ENCODE measurements at regions not wholly inside any gene's neighbourhood (a gene's known extent, or its start where the extent isn't known, plus 50 kb on each side); places are given as distances from the start of the nearest gene placed in this dataset.
"Not testable (repeated sequence)": the region's sequence is repeated elsewhere in the genome, so short reads cannot be mapped to it uniquely, and the experiment has no call there.

- H3K36me3 Mint-ChIP-seq, result no peaks in the 10 kb centered on the region
- WGBS (ENCODE audit: insufficient coverage), result 88% methylated on average over 2 of the region's 2 CpGs
- no peaks in the 10 kb centered on the region for H3K9me3 Mint-ChIP-seq
- no peak for TF ChIP-seq CTCF (IDR thresholded peaks at IDR 0.05)
- no peak overlapping the region for H3K27ac ChIP-seq (ENCODE audit: low read length)
- H3K4me1 Mint-ChIP-seq, result no peaks in the 10 kb centered on the region
- no peak overlapping the region for H3K27ac Mint-ChIP-seq
- ATAC-seq (no peak), DNase-seq (no peak)
- intact Hi-C loops (cut with micrococcal nuclease), result no loop called here
- no peaks in the 10 kb centered on the region for H3K27me3 ChIP-seq (ENCODE audit: control insufficient read depth, insufficient read depth, low read length)
- no peak overlapping the region for H3K4me3 Mint-ChIP-seq
- H3K4me1 ChIP-seq (ENCODE audit: control insufficient read depth, insufficient read depth, low read length), result no peaks in the 10 kb centered on the region
- no peak overlapping the region for H3K4me3 ChIP-seq (ENCODE audit: low read length)
- H3K27me3 Mint-ChIP-seq (ENCODE audit: low read depth in 2 of 2), result peaks cover 3% of the 10 kb centered on the region in 2 donors
- H3K9me3 ChIP-seq (ENCODE audit: control insufficient read depth, insufficient read depth, low read length), result no peaks in the 10 kb centered on the region
- no peaks in the 10 kb centered on the region for H3K36me3 ChIP-seq (ENCODE audit: control insufficient read depth, insufficient read depth, low read length)
Observed at GRCh38 chr1:112126598-112126997, 137.1 kb upstream of the KCND3 start.

GRCh38 chr1:112127606-112128005 is 138.1 kb upstream of the KCND3 start:
- H3K4me1 Mint-ChIP-seq; DNase-seq; H3K27ac Mint-ChIP-seq; intact Hi-C loops (cut with micrococcal nuclease); H3K36me3 ChIP-seq (ENCODE audit: control insufficient read depth, insufficient read depth, low read length); H3K9me3 Mint-ChIP-seq; H3K27ac ChIP-seq (ENCODE audit: low read length); H3K36me3 Mint-ChIP-seq; H3K4me3 Mint-ChIP-seq; H3K4me3 ChIP-seq (ENCODE audit: low read length); ATAC-seq; H3K27me3 Mint-ChIP-seq (ENCODE audit: low read depth in 2 of 2); H3K27me3 ChIP-seq (ENCODE audit: control insufficient read depth, insufficient read depth, low read length); H3K9me3 ChIP-seq (ENCODE audit: control insufficient read depth, insufficient read depth, low read length); H3K4me1 ChIP-seq (ENCODE audit: control insufficient read depth, insufficient read depth, low read length): not testable (repeated sequence)
- WGBS (ENCODE audit: insufficient coverage), result 89% methylated on average over 2 of the region's 2 CpGs

DNA sequence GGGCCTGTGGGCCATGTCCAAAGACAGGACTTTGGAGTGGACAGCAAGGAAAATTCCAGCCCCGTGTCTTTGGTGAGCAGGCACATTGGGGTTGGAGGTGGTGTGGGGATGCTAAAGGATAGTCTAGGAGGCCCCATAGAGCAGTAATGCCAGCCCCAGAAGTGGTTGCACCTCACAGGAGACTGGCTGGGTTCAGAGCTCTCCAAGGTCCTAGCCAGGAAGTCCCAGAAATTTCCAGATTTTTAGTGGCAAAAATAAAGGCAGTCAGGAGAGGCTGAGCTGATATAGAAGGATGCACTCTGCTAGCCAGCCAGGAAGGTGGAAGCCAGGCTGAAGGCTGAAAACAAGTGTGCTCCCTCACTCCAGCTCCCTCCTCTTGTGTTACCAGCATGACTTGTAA is 144.0 kb upstream of the KCND3 start:
- Histone ChIP-seq H3K4me1 (ENCODE audit: control insufficient read depth, insufficient read depth, low read length) (no peaks in the 10 kb centered on the region), H3K27me3 (ENCODE audit: control insufficient read depth, insufficient read depth, low read length) (no peaks in the 10 kb centered on the region), H3K9me3 (ENCODE audit: control insufficient read depth, insufficient read depth, low read length) (no peaks in the 10 kb centered on the region), H3K36me3 (ENCODE audit: control insufficient read depth, insufficient read depth, low read length) (no peaks in the 10 kb centered on the region), H3K4me3 (ENCODE audit: low read length) (no peak overlapping the region), H3K27ac (ENCODE audit: low read length) (no peak overlapping the region)
- Mint-ChIP-seq H3K36me3 (no peaks in the 10 kb centered on the region), H3K27ac (no peak overlapping the region), H3K9me3 (no peaks in the 10 kb centered on the region), H3K4me3 (no peak overlapping the region), H3K27me3 (ENCODE audit: low read depth in 2 of 2) (peaks cover 8 to 22% of the 10 kb centered on the region in 2 donors), H3K4me1 (no peaks in the 10 kb centered on the region)
- 93% methylated on average over 1 of the region's 1 CpG for WGBS (ENCODE audit: insufficient coverage)
- intact Hi-C loops (cut with micrococcal nuclease), result no loop called here
- no peak for TF ChIP-seq CTCF (IDR thresholded peaks at IDR 0.05)
- DNase-seq (no peak), ATAC-seq (no peak)

DNA sequence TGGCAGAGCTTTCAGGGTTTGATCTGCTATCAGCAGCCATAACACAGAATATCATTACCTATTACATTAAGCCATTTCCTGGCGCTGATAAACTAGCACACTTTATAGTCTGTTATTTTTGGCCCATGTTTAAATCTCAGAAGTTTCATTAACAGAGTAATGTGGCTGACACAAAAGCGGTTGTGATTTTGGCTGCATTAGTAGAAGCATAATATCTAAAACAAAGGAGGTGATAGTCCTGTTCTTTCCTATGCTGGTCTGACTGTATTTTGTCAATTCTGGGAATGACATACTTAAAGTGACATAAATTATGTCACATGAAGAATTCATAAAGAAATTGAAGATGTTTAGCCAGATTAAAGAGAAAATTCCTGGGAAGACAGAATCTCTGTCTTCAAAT is 151.3 kb upstream of the KCND3 start:
- TF ChIP-seq CTCF (IDR thresholded peaks at IDR 0.05), result no peak
- no peaks in the 10 kb centered on the region for H3K36me3 Mint-ChIP-seq
- H3K27me3 Mint-ChIP-seq (ENCODE audit: low read depth in 2 of 2), result peaks cover 15 to 22% of the 10 kb centered on the region in 2 donors

More for the DNA sequence above, 151.3 kb upstream of the KCND3 start:
- Histone ChIP-seq H3K36me3 (ENCODE audit: control insufficient read depth, insufficient read depth, low read length) (no peaks in the 10 kb centered on the region), H3K4me1 (ENCODE audit: control insufficient read depth, insufficient read depth, low read length) (no peaks in the 10 kb centered on the region), H3K9me3 (ENCODE audit: control insufficient read depth, insufficient read depth, low read length) (no peaks in the 10 kb centered on the region), H3K4me3 (ENCODE audit: low read length) (no peak overlapping the region), H3K27ac (ENCODE audit: low read length) (no peak overlapping the region), H3K27me3 (ENCODE audit: control insufficient read depth, insufficient read depth, low read length) (no peaks in the 10 kb centered on the region)
- DNase-seq, result no peak
- ATAC-seq, result no peak
- Mint-ChIP-seq H3K9me3 (no peaks in the 10 kb centered on the region), H3K4me1 (no peaks in the 10 kb centered on the region), H3K27ac (no peak overlapping the region), H3K4me3 (no peak overlapping the region)
- WGBS (ENCODE audit: insufficient coverage), result 50% methylated on average over 2 of the region's 2 CpGs
- intact Hi-C loops (cut with micrococcal nuclease), result no loop called here

Data from natural killer cell (primary cell).